NCI-H524 treated with DMSO at 0.1 percent for 48 hours (cell line): ENCODE measurements at regions not wholly inside any gene's neighbourhood (a gene's known extent, or its start where the extent isn't known, plus 50 kb on each side); places are given as distances from the start of the nearest gene placed in this dataset.
"Not testable (repeated sequence)": the region's sequence is repeated elsewhere in the genome, so short reads cannot be mapped to it uniquely, and the experiment has no call there.

ENCODE experiments used
- DNase-seq: peaks from one replicate; lab custom pipeline; 2025; lab: John Stamatoyannopoulos, UW

DNA sequence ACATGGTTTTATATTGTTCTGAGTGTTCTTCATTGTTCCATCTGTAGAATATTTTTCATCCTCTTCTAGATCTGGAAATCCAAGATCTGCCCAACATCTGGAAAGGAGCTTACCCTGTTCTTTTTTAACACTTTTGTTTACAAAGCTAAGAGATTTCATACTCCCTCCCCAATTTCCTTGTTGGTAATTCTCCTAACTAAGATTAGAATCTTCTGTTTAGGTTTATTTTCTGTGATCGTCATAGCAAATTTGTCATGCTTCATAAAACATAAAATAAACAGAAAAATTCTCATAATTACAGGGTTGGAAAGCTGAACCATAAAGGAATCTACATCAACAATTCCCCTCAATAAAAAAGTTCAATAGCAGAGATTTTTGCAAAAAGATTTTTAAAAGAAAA, 580.3 kb upstream of the CA10 start:
- no peak for DNase-seq

DNA sequence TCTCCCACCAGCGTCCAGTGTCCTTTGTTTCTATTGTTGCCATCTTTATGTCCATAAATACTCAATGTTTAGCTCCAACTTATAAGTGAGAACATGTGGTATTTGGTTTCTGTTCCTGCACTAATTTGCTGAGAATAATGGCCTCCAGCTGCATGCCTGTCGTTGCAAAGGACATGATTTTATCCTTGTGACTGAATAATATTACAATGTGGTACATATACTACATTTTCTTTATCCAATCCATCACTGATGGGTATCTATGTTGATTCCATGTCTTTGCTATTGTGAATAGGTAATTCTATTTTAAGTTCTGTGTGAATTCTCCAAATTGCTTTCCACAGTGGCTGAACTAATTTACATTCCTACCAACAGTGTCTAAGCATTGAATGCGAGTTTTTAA, 578.6 kb upstream of the CA10 start:
- DNase-seq, result no peak

DNA sequence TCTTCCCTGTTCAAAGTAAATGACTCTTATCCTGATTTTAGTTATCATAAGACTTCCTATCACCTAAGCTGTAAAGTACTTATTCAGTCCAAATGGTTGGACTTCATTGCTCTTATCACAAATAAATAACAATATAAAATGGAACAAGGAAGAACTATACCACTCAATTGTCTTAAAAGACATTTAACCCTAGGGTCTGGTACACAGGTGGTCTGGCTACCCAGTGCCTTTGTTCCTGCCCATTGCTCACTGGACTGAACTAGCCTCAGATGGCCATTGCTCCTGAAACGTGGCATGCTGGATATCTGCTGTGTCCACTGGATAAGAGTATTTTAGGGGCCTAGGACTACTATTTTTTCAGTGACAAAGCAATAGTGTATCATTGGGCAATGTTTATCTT, 574.3 kb upstream of the CA10 start:
- DNase-seq, result no peak

DNA sequence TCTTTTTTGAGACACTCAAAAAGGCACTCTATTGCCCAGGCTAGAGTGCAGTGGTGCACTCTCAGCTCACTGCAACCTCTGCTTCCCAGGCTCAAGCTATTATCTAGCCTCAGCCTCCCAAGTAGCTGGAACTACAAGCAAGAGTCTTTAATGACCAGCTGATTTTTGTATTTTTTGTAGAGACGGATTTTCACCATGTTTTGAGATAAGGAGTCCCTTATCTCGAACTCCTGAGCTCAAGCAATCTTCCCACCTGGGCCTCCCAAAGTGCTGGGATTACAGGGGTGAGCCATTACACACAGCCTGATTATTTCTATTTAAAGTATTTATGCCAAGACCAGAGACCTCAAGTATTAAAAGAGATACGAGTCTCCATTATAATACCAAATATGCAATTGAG, 566.1 kb upstream of the CA10 start:
- no peak for DNase-seq

DNA sequence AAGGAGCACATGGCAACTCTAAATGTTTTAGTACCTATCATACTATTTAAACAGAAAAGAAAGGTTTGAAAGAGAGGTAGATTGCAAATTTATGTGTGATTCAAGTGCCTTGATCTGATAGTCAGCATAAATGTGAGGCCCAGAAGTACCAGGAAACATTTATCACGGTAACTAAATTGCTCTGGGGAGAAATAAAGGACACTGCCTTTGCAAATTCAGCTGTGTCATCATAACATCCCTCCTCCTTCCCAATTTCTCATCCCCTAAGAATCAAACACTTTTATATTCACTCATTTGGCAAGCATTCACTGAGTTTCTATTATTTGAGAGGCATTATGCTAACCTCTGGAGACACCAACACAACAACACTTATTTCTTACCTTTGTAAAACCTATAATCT, 563.4 kb upstream of the CA10 start:
- DNase-seq, result no peak

DNA sequence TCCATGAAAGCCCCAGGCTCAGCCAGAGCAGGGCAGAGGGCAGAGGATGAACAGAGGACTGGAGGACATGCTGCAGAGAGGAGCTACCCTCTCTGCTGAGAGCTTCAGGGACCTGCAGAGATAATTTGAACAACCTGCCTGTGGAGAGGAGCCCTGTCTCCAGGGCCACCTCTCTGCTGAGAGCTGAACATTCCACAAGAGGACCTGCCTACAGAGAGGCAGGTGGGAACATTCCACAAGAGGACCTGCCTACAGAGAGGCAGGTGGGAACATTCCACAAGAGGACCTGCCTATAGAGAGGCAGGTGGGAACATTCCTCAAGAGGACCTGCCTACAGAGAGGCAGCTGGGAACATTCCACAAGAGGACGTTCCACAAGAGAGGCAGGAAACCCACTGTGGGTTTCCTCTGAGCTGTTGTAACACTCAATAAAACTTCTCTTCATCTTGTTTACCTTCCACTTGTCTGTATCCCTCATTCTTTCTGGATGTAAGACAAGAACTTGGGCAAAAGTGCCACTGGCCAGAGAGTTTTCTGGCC, 551.9 kb upstream of the CA10 start:
- no peak for DNase-seq

DNA sequence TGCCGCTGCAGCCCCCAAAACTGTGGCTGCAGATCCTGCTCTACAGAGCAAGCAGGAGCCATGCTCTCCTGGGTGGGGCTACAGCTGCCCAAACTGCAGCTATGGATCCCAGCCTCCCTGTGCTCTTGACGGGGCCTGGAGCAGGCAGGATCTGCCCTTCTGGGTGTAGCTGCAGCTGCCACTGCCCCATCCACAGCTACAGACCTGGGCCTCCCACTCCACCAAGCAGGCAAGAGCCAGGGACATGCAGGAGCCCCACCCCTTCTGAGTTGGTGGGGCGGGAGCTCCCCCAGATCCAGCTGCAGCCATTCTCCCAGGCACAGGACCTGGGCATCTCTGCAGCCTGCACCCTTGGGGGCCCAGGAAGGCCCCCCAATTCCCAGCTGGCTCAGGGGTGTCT, 551.2 kb upstream of the CA10 start:
- DNase-seq, result no peak

DNA sequence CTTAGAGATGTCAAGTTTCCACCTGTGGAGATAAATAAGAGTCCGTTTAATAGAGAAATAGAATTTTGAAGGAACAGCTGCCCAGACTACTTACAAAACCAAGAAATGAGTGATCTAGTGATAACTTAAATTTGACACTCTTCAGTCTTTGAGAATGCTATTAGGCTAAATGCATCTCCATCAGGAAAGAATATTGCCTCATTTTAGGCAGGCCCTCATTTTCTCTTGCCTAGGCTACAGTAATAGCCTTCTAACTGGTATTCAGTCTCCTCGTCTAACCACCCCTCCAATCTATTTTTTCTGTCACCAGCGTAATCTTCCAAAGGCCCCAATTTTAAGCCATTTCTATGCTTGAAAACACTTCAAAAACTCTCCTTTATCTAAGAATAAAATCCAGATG, 537.8 kb upstream of the CA10 start:
- no peak for DNase-seq

DNA sequence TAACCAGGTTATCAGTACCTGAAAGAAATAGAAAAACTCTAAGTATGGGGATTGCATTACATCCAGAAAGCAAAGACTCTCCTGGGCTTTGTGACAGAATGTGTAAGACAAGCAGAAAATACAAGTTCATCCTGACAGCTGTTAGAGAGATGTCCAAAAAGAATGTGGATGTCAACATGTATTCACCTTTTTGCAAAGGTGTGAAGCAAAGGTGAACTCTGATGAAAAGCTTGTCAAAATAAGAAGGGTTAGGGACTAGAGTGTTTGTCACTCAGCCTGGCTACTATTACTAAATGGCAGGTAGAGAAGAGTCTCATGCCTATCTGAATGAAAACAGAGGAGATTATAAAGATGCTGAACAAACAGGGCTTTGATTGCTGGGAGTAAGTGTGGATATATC, 527.6 kb upstream of the CA10 start:
- DNase-seq, result no peak

DNA sequence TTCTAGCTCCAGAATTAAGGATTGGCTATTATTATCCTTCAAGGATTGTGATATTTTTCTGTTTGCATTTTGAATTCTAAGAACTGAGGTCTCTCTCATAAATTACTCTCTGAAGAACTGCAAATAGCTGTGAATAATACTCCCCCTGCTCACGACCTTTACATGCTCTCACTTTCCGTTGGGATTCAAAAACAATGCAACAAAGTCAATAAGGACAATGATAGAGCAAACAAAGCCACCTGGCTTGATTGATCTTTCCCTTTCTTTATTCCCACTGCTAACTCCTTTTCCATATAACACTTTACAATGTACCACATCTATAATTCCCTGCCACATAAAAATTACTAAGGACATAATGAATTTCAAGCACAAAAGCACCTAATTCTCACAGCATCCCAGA, 523.0 kb upstream of the CA10 start:
- DNase-seq, result no peak

DNA sequence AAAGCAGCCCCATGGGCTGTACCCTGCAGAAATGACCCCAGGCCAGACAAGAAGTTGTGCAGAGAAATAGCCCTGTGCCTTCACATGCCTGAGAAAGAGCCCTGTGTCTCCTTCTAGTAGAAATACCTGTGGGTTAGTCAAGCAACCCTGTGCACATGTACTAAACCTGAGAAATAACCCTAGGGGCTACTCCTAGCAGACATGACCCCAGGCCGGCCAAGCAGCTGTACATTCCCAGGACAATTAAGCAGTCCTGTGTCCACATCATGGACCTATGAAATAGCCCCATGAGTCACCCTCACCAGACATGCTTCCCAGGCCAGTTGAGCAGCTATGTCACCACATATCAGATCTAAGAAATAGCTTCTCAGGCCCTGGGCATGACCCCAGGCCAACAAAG, 519.7 kb upstream of the CA10 start:
- DNase-seq, result no peak

DNA sequence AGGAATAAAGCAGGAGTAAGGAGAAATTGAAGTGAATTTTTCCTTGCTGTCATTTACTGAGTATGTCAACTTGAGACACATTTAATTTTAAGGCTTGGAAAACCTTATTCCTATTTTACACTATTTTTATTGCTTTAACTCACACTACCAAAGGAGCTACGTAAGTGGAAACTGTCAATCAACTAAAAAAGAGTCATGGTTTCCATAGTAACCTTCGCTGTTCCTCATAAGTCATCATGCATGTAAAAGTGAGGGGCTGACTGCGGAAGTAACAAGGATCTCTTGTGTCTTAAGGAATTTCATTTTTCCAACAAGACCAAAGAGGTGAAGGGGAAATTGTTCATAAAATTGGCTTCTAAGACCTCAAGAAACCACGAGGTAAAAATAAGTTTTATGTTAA, 516.2 kb upstream of the CA10 start:
- DNase-seq, result no peak

DNA sequence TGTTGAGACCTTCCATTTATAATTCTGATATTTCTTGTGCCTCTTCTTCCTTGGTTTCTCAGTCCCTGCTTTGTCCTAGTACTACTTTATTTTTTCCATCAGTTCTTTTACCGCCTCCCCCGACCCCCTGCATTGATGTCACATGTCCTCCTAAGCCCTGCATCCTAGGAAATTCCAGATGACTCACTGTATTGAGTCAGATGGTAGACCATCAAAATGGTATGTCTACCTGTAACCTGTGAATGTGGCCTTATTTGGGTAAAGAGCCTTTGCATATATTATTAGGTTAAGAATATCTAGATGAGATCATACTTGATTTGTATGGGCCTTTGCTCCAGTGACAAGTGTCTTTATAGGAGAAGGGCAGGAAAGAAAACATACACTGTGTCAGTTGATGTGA, 515.3 kb upstream of the CA10 start:
- no peak for DNase-seq

DNA sequence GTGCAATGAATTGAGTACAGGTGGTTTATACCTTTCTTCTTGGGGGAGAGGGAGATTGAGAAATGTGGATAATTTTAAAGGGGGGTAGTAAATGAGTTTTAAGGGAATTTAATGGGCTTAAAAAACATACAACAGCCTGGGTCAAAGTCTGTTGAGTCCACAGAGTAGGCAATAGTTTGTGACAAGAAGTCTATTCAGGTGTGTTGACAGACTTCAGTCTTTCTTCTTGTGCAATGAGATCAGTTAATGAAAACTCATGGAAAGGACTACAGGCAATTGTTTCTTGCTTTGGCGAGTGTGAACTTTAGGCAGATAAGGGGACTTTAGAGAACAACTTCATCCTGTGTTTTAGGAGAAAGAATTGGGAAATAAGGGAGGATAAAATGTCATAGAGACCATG, 507.8 kb upstream of the CA10 start:
- DNase-seq, result no peak

DNA sequence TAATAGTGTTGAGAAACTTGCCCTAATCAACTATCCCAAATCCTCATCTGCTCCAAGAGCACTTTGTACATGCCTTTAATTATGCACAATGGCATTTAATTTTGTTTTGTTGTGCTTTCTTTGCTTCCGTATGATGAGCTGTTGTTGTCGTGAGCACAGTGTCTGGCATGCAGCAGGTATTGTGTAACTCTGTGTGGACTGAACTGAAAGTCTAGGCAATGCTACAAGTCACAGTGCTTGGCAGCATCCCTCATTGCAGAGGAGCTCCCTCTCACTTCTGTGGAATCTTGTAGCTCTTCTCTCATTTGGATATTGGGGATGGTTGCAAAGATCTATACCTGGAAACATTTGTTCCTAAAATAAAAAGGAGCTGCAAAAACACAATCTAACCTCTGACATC, 502.2 kb upstream of the CA10 start:
- no peak for DNase-seq

DNA sequence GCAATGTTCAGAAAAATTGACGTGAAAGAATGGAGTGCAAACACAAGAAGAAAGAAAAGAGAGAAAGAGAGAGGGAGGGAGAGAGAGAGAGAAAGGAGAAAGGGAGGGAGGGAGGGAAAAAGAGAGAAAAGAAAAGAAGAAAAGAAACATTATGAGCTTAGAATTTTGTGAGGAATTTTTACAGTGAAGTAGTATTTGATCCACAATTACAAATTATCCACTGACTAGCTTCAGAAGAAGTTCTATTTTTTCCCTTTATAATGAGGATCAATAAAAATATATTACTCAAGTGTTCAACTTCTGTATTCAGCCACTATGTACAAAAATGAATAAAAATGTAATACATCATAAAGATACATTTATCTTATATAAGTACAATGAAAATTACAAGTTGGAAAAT, 494.5 kb upstream of the CA10 start:
- DNase-seq, result no peak

DNA sequence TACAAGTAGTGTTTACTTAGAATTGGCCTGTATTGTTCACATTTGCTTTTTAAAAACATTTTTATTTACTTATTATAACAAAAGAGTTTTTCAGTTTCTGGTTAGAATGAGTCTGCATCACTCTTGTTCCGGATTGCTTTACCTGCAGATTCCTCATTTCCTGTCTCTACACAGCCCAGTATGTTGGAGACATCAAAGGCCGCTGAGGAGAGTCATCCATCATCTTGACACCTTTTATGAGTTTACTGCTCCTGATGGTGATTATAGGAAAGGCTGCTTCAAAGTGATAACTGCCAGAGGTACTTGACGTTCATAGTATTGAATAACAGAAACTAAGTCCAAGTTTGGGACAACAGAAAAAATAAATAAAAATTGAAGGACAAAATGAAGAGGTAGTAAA, 490.5 kb upstream of the CA10 start:
- DNase-seq, result no peak

DNA sequence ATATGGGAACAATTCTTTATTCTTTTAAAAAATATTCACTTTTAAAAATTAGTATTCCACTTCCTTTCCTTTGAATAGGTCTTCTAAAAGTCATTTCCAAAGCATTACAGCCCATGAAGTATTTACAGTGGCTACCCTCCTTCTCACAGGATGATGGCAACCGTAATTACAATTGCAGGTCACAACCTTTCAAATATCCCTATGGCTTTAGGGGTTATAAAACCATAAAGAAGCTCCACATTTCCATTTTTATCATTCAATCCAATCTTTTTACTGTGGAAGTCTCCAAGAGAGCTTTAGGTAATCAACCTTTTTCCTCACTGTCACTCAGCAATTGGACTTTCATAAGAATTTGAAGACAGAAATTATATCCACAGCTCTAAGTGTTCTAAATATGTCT, 488.9 kb upstream of the CA10 start:
- no peak for DNase-seq

DNA sequence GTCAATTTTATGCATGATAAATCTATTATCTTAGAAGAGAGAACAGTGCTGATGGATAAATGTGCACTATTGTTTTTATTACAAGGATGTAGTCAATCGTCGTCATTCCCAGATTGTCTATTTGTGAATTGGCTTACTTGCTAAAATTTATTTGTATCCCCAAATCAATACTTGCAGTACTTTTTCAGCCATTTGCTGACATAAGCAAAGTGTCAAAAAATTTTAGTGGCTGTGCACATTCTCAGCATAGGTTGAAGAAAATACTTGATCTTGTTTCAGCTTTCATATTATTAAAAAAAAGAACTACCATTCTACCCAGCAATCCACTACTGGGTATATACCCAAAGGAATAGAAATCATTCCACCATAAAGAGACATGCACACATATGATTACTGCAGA, 477.9 kb upstream of the CA10 start:
- DNase-seq, result no peak

DNA sequence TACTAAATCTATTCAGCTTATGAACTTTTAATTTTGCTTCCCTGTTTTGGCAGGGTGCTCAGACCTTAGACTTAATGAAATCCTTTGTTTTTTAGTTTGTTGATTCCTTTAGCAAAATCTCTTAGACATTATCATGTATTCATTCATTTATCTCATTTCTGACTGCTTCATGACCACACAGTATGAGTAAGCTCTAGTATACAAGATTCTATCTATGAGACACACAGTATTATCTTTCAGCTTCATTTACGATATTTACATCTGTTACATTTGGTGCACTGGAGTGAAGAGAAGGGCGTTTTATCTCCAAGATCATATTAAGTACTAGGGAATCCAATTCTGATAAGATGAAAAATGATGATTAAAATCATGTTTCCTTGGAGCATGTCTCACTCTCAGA, 448.1 kb upstream of the CA10 start:
- DNase-seq, result no peak

DNA sequence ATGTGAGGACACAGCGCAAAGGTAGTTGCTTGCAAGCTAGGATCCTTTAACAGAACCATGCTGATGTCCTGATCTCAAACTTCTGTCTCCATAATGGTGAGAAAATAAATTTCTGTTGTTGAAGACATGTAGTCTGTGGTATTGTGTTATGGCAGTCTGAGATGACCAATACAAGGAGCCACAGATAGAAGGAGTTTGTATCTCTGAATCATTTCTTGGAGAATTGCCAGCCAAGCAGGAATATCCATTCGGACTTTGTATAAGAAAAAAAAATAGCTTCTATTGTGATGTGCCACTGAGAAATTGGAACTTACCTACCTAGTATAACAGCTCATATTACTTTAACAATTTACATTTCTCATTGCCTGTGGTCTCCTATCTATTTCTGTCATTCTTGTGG, 447.6 kb upstream of the CA10 start:
- DNase-seq, result no peak

DNA sequence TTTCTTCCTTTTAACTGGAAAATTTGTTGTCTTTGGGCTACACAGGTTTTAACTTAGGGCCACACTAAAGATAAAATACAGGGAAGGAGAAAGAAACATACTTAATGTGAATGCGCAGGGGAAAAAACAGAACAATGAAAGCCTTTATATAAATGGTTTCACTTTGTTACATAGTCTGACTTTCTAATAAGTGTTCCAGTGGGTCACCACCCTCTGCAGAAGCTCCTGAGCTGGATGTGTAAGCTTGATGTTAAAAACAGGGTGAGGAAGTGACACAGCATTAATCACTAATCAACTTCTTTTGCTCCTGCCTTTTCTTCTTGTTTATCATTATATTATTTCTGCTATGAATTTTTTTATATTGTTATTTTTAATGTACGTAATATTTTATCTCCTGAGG, 445.6 kb upstream of the CA10 start:
- DNase-seq, result no peak

DNA sequence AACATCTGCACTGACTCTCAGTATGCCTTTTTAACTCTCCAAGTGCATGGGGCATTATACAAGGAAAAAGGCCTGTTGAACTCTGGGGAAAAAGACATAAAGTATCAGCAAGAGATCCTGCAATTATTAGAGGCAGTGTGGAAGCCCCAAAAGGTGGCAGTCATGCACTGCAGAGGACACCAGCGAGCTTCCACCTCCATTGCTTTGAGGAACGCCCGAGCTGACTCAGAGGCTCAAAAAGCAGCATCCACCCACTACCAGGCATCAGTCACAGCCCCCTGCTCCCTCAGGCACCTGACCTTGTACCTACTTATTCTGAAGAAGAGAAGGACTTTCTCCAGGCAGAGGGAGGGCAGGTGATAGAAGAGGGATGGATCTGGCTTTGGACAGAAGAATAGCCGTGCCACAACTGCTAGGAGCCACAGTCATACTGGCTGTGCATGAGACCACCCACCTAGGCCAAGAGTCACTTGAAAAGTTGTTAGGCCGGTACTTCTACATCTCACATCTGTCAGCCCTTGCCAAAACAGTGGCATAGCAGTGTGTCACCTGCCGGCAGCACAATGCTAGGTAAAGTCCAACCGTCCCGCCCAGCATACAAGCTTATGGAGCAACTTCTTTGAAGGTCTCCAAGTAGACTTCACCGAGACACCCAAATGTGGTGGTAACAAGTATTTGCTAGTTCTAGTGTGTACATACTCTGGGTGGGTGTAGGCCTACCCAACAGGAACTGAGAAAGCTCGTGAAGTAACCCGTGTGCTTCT, 439.1 kb upstream of the CA10 start:
- DNase-seq, result not testable (repeated sequence)

DNA sequence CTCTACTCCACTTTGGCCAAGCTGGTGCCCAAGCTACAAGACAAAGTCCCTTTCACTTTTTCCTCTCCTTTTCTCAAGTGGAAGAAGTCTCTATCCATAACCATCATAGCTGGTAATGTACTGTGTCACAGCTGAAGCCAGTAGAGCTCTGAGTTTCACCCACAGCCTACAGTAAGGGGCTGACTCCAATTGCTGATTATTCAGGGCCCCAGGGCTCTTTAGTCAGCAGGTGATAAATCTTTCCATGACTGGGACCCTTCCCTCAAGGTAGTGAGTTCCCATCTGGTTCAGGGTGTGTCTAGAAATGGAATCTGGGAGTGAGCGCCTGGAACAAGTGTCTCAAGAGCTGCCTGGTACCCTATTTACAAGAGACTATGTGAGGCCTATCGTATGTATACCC, 436.0 kb upstream of the CA10 start:
- DNase-seq, result no peak
